GM10248 (cell line): ENCODE measurements at regions not wholly inside any gene's neighbourhood (a gene's known extent, or its start where the extent isn't known, plus 50 kb on each side); places are given as distances from the start of the nearest gene placed in this dataset.

Experiments
- CTCF ChIA-PET: fragments of 300-600 bp; sonication (Branson Sonifier 250); formaldehyde crosslinking; extraction: SDS; loops from one replicate; lab custom pipeline; 2021; ENCODE audit warnings: antibody characterized with exemption; lab: Yijun Ruan, JAX
- POLR2A ChIA-PET: fragments of 350-650 bp; sonication (Branson Sonifier 250); formaldehyde crosslinking; extraction: SDS; loops from one replicate; lab custom pipeline; 2020; ENCODE audit warnings: antibody characterized with exemption; lab: Yijun Ruan, JAX
- DNase-seq: peaks from one replicate; pipeline ENCODE4 v3.0.0; 2012; ENCODE audit errors: extremely low spot score
- CTCF ChIP-seq: IDR thresholded peaks from 2 replicates; pipeline ENCODE4 v1.5.1; 2012; ENCODE audit warnings: mild to moderate bottlenecking, low read depth; ENCODE audit errors: extremely low read depth, missing control alignments, control extremely low read depth

DNA sequence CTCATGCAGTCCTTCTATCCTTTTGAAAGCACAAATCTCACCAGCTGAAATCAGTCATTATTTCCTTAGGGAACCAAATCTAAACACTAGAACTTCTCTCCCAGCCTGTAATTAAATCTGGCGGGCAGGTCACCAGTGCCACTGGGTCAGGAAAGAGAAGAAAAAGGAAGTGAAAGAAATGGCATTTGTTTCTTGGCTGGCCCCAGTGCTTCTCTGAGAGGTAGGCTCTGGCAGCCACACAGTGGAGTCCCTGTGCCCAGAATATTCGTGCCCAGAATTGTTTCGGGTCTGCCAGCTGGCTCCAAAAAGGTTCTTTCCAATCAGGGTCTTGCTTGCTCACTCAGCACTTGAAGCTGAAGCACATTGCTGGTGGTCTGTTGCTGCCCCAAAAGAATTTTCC is 133.9 kb upstream of the MTAP start:
- POLR2A ChIA-PET, result no interaction called here
- no peak for DNase-seq
- CTCF ChIA-PET, result interaction anchor here (1.4 kb wide), 1 partner anchor 9 kb away, joined by 3 read pairs; no protein-coding TSS in a partner anchor
- TF ChIP-seq CTCF, result no peak

GRCh38 chr9:21669701-21670100 is 132.7 kb upstream of the MTAP start:
- POLR2A ChIA-PET, result no interaction called here
- CTCF ChIA-PET, result interaction anchor here (1.4 kb wide), 1 partner anchor 8 kb away, joined by 3 read pairs; no protein-coding TSS in a partner anchor
- no peak for TF ChIP-seq CTCF
- DNase-seq, result no peak

- DNase-seq, result no peak
- CTCF ChIA-PET, result no interaction called here
- POLR2A ChIA-PET, result no interaction called here
- TF ChIP-seq CTCF, result no peak
Observed at GRCh38 chr9:21670374-21670773, 132.1 kb upstream of the MTAP start.

GRCh38 chr9:21672140-21672539 is 130.3 kb upstream of the MTAP start:
- DNase-seq, result no peak
- ChIA-PET POLR2A (no interaction called here), CTCF (interaction anchor here (1.4 to 1.5 kb wide), 2 partner anchors 17 to 118 kb away, joined by 3 to 4 read pairs; no protein-coding TSS in a partner anchor)
- no peak for TF ChIP-seq CTCF

DNA sequence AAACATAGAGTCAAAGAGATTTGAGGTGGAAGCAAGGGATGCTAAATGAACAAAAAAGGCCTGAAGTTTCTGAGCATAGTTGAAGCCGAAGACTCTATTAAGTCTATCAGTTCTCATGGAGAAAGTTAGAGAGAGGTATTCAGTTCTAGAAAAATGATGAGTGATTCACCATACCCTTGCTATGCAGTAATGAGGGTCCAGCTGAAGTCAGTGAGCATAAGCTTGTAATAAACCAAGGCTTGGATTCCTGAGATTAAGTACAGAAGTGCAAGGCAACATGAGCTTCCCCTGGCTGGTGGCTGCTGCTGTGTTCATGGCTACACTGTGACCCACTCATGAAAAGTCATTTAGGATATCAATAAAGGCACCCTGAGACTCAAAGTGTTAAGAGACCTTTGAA is 129.7 kb upstream of the MTAP start:
- POLR2A ChIA-PET, result no interaction called here
- CTCF ChIA-PET, result interaction anchor here (1.4 to 1.5 kb wide), 2 partner anchors 16 to 119 kb away, joined by 3 to 4 read pairs; no protein-coding TSS in a partner anchor
- no peak for DNase-seq
- TF ChIP-seq CTCF, result no peak

GRCh38 chr9:21674894-21675293 is 127.5 kb upstream of the MTAP start:
- DNase-seq, result no peak
- ChIA-PET CTCF (interaction anchor here (0.7 to 1.5 kb wide), 3 partner anchors 9 to 17 kb away, joined by 3 read pairs; no protein-coding TSS in a partner anchor), POLR2A (no interaction called here)
- no peak for TF ChIP-seq CTCF

GRCh38 chr9:21677387-21677786 is 125.0 kb upstream of the MTAP start:
- ChIA-PET CTCF (interaction anchor here (0.9 to 1.1 kb wide), 3 partner anchors 8 to 34 kb away, joined by 3 read pairs; no protein-coding TSS in a partner anchor), POLR2A (no interaction called here)
- no peak for DNase-seq
- no peak for TF ChIP-seq CTCF
